ENCODE measurements at regions not wholly inside any gene's neighbourhood (a gene's known extent, or its start where the extent isn't known, plus 50 kb on each side); places are given as distances from the start of the nearest gene placed in this dataset.

GRCh38 chr14:36083317-36083716 is 93.2 kb downstream of the PTCSC3 start:
- no peak for DNase-seq (ENCODE audit: low spot score)

DNA sequence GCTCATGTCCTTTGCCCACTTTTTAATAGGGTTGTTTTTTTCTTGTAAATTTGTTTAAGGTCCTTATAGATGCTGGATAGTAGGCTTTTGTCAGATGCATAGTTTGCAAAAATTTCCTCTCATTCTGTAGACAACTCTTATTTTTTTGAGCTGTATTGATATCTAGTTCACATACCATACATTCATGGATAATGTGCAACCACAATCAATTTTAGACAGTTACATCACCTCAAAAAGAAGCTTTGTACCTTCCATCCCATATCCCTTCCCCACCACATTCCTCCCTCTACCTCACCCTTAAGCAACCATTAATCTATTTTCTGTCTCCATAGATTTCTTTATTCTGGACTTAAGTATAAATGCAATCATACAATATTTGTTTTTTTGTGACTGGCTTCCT is 98.4 kb downstream of the PTCSC3 start:
- no peak for DNase-seq (ENCODE audit: low spot score)

DNA sequence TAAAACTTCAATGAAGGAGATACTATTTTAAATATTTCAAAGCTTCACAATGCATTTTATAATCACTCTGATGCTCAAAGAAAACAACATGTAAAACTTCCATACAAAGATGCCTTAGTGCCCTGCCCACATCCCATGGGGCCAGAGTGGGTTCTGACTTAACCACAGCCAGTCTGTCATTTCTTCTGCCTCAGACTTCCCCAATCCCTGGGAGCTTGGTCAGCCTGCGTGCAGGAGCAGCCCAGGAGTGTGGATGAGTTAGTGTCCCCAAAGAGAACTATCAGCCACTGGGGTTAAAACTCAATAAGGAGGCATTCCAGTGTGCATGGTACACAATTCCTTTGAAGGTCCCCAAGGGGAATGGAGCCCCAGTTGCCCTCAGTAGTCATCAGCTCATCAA is 100.3 kb downstream of the PTCSC3 start:
- DNase-seq (ENCODE audit: low spot score) = no peak

DNA sequence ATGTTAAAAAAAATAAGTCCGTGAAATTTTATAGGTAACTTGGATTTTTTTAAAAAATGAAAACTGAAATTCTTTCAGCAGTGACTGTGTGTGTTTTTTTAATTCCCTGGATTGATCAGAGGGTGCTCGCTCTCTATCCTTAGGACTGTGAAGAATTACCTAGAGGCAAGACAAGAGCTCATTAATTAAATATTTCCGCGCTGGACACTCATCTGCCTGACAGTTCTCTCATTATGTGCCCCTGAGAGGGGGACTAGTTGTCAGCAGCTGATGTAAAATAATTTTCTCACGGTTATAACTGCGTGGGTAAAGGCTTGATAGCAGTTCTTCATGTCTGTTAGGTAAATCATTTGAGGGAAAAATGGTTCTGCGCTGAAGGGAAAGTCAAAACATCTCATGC is 101.3 kb downstream of the PTCSC3 start:
- no peak for DNase-seq (ENCODE audit: low spot score)

- DNase-seq (ENCODE audit: low spot score) = no peak
Observed at GRCh38 chr14:36070720-36071043, 105.8 kb downstream of the PTCSC3 start.

DNA sequence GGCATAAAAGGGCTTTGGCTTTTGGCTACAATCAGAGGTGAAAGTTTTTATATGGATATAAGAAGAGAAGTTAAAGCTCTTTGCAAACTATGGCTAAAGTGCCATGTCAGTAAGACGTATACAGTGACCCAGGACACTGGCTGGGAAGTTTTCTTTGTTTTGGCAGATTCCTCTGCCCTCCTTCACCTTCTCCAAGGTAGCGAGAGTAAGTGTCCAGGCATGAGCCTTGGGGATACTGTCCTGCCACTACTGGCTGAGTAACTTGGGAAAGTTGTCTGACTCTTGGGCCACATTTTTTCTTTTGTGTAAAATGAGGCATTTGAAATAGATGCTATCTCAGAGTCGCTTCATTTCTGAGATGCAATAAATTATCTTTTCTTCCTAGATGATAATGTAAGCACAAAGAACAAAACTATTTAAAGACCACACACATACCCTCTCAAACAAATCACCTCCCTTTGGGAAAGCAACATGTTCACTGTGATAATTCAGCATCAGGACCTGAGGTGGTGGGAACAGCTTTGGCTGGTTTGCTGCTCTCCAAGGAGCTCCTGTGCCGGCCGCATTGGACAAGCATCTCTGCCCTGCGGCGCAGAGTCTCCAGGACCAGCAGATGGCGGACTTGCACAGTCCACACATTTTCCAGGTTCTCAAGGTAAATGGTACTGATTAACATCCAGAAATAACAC is 106.3 kb downstream of the PTCSC3 start:
- peak; percentile 28 for DNase-seq (ENCODE audit: low spot score)

GRCh38 chr14:36069535-36069900 is 107.0 kb downstream of the PTCSC3 start:
- peak; percentile 13 for DNase-seq (ENCODE audit: low spot score)

DNA sequence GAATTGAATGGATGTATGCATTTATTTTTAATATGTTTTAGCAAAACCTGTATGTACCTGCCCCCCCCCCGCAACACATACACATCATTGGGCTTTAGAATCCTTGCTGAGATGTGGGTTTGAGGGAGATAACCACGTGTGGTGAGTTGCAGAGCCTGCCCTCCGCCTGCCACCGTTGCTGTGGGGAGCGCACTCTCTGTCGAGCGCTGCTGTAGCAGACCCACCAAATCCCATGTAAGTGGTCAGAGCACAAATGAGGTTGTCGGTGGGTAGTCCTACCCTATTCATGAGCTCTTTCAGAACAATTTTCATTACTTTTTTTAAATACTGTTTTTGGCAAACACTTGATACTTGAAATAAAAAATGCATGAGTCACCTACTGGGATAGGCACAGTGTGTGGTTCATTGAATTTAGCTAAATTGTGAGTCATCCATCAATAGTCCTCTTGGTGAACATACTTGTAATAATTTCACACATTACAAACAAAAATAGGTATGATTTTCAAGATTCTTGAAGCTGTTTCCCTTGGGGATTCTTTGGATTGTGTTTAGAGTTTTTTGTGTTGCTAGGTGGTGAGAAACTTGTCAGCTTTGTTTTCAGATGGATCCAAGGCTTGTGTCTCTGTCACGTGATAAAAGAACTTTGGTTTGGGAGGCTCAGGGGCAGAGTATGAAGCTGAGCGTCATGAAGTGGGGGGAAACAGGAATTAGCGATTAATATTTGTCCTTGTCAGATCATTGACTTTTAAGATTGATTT is 107.6 kb downstream of the PTCSC3 start:
- no peak for DNase-seq (ENCODE audit: low spot score)

- no peak for DNase-seq (ENCODE audit: low spot score)
Observed at GRCh38 chr14:36067428-36068187, 108.9 kb downstream of the PTCSC3 start.

- DNase-seq (ENCODE audit: low spot score) = no peak
Observed at GRCh38 chr14:36066636-36067035, 109.9 kb downstream of the PTCSC3 start.

- DNase-seq (ENCODE audit: low spot score) = no peak
Observed at GRCh38 chr14:36065831-36066230, 110.7 kb downstream of the PTCSC3 start.

GRCh38 chr14:36059531-36059930 is 117.0 kb downstream of the PTCSC3 start:
- DNase-seq (ENCODE audit: low spot score) = no peak

GRCh38 chr14:36057452-36058116 is 118.9 kb downstream of the PTCSC3 start:
- no peak for DNase-seq (ENCODE audit: low spot score)

GRCh38 chr14:36056845-36057244 is 119.7 kb downstream of the PTCSC3 start:
- DNase-seq (ENCODE audit: low spot score) = no peak

DNA sequence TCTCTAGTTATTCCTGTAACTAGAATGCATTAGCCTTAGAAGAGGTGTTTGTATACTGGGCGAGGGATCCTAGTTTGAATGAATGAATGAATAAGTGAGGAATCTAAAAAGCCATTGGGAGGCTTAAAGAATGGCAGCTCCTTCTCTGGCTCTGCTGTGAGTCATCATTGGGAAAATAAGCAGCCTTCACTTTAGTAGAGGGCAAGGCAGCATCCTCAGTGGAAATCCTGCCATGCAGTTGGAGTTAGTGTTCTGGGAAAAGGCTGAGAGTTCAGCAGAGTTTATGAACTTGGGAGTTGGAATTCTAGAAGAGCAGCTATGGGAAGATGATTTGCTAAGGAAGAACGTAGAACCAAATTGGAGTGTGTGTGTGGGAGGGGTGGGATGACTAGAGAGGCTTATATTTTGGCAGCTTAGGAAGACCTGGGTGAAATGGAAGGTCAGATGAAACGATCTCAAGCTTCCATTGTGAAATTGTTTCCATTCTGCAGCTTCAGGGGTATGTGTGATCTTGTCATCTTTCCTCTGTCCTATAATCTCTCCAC is 120.8 kb downstream of the PTCSC3 start:
- DNase-seq (ENCODE audit: low spot score) = no peak

DNA sequence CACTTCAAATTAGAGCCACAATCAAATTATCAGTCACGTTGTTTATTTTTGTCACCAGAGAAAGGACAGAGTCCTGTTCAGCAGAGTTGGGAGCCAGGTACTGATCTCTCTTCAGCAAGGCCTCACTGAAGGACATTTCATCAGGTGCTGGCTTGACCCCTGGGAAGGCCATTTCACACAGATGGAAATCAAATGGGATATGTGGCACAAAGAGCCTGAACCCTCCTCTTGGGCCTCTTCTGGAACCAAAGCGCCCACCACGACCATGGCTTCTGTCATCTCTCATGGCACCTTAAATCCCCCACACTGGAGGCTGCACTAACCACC is 121.5 kb downstream of the PTCSC3 start:
- DNase-seq (ENCODE audit: low spot score) = no peak

- no peak for DNase-seq (ENCODE audit: low spot score)
Observed at GRCh38 chr14:36054353-36055051, 122.0 kb downstream of the PTCSC3 start.

- DNase-seq (ENCODE audit: low spot score) = no peak
Observed at GRCh38 chr14:36052681-36053080, 123.8 kb downstream of the PTCSC3 start.

GRCh38 chr14:36052063-36052462 is 124.5 kb downstream of the PTCSC3 start:
- no peak for DNase-seq (ENCODE audit: low spot score)

DNA sequence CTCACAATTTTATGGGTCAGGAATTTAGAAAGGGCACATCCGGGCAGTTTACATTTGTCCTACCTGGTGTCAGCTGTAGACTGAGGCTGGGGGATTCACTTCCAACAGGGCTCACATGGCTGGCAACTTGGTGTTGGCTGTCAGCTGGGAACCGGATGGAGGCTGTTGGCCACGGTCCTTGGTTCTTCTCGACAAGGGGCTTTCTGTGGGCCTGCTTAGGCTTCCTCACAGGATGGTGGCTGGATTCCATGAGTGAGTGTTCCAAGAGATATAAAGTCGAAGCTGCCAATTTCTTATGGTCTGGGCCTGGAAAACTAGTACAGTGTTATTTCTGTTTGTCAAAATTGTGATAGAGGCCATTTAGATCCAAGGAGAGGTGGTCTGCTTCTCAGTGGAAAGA is 127.9 kb downstream of the PTCSC3 start:
- DNase-seq (ENCODE audit: low spot score) = no peak

DNA sequence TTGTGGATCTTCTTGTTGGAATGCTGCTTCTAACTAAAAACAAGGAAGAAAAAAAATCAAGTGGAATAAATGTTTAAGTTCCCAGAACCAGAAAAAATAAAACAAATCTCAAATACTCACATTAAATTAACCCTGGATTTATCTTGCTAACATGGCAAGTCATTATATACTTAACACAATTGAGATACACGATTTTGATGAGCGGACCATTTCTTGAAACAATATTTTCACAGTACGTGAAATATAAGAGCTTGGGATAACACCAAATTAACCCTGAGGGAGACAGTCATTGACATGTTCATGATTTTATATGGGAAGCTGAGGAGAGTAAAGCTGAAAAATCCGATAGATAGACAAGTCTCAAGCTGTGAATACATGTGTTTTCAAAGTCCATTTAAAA is 128.6 kb downstream of the PTCSC3 start:
- DNase-seq (ENCODE audit: low spot score) = no peak

DNA sequence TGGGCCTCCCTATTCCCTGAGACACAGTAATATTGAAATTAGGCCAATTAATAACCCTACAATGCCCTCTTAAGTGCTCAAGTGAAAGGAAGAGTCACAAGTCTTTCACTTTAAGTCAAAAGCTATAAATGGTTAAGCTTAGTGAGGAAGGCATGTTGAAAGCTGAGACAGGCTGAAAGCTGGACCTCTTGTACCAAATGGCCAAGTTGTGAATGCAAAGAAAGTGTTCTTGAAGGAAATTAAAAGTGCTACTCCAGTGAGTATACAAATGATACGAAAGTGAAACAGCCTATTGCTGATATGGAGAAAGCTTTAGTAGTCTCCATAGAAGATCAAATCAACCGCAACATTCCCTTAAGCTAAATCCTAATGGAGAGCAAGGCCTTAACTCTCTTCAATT is 140.8 kb downstream of the PTCSC3 start:
- no peak for DNase-seq (ENCODE audit: low spot score)

Data from HuH-7.5 (cell line).